GM12874 (cell line): ENCODE measurements at regions not wholly inside any gene's neighbourhood (a gene's known extent, or its start where the extent isn't known, plus 50 kb on each side); places are given as distances from the start of the nearest gene placed in this dataset.

Experiments used
- CTCF ChIP-seq: IDR thresholded peaks from 2 replicates; pipeline ENCODE4 v1.5.1; 2011; ENCODE audit warnings: low read depth, mild to moderate bottlenecking, control low read depth, low read length, moderate library complexity; ENCODE audit not compliant: insufficient read depth

- TF ChIP-seq CTCF, result no peak
These were observed 206.9 kb downstream of the SYK start for GRCh38 chr9:91008568-91008967.

DNA sequence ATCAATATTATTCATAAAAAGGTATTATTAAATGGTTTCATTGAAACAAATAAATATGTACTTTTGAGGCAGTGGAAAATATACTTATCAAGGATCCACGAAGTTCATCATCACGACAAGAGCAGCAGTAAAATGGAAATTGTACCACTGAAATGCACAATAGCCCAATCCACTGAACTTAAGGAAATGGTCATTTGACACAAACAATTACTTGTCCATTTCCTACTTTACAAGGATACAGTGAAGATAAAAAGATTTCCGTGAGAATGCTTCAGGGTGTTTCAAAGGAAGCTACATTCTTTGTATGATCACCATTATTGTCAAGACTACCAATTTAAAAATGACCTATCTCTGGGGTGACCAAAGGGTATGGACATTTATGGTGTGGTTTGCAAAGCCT lies 210.3 kb downstream of the SYK start:
- no peak for TF ChIP-seq CTCF

DNA sequence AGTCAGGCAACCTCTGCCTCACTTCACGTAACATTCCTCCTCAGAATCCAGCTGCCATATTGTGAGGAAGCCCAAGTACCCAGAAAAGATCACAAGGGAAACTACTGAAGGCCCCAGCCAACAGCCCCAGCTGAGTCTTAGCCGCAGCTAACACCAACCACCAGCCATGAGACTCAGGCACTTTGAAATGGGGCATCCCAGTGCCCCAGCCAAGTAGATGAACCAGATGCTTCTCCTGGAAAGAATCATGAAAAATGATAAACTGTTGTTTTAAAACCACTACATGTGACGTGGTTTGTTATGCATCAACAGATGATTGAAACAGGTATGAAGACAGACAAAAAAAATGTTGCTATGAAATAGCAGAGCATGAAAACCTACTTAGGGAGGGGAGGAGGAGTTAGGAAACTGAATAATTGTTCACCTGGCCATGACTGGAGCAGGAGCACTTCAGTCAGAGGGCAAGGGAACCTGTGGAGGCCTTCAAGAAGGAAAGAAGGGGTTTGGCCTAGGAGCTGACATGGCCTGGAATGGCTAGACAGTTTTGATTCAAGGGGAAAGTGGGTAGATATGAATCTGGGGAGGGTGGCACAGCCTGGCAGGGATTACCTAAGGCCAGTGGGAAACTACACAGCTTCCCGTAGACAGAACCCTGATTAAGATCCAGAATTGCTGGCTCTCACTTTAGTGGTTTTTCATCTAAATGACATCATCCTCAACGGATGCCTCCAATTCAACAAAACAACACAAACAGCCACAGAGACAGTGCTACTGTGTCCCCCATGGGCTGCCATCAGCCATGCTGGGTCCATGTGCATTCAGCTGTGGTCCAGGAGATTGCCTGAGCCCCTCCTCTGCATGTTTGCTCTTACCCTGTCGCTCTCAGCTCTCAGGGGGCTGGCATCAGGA lies 211.6 kb downstream of the SYK start:
- no peak for TF ChIP-seq CTCF

DNA sequence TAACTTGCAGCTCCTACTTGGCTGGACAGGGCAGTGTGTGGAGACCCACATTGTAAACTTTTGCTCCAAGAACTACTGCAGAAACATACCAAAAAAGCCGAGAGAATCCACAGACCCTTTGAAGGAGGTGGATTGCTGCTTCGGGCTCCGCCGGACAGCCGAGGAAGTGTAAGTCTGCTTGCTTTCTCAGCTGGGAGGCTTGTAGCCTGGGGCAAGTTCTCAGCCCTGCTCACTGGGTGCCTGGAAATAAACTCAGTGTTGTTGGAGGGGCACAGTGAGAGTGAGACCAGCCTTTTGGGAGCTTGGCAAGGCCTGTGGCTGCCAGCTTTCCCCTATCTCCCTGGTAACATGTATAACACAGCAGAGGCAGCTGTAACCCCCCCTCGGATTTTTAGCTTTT lies 215.6 kb downstream of the SYK start:
- no peak for TF ChIP-seq CTCF

GRCh38 chr9:91023741-91024140 lies 222.1 kb downstream of the SYK start:
- no peak for TF ChIP-seq CTCF

GRCh38 chr9:91024841-91025240 lies 223.2 kb downstream of the SYK start:
- no peak for TF ChIP-seq CTCF

DNA sequence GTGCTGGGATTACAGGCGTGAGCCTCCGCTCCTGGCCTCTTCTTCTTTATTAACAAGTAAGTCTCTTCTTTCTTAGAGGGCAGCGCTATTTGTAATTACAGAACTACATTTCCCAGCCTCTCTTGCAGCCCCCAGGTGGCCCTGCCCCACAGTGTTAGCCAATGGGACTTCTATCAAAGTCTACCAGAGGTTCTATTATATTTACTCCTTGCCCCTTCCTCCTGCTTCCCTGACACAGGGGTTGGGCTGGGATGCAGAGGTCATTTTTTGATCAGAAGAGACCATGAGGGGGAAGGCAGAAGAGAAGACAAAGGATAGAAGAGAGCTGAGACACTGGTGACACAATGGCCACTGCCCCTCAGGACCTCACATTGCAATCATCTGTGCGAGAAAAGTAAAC lies 224.2 kb downstream of the SYK start:
- no peak for TF ChIP-seq CTCF
